Tibial nerve (tissue), 4 donors: ENCODE measurements at regions not wholly inside any gene's neighbourhood (a gene's known extent, or its start where the extent isn't known, plus 50 kb on each side); places are given as distances from the start of the nearest gene placed in this dataset.

Source experiments
- DNase-seq, 2 donors: peaks; one replicate each; pipeline ENCODE4 v3.0.0-alpha.2; 2019; ENCODE audit warnings: low spot score in 2 of 2
- H3K27ac ChIP-seq, 4 donors: fragments of 200-600 bp; sonication (generic) in 3 of 4; one replicate each; pipeline ENCODE4 v1.5.1; 2017 to 2019; ENCODE audit warnings: mild to moderate bottlenecking in 1 of 4
- H3K27me3 ChIP-seq, 2 donors: fragments of 200-600 bp; sonication (generic) in 1 of 2; one replicate each; pipeline versions ENCODE4 v1.5.1 to v1.6.0; 2017 to 2019
- H3K36me3 ChIP-seq, 3 donors: fragments of 200-600 bp; sonication (generic); one replicate each; pipeline ENCODE4 v1.5.1; 2018 to 2019
- H3K4me1 ChIP-seq, 4 donors: fragments of 200-600 bp; sonication (generic) in 3 of 4; one replicate each; pipeline ENCODE4 v1.5.1; 2017 to 2019
- H3K4me3 ChIP-seq, 4 donors: fragments of 200-600 bp; sonication (generic) in 3 of 4; one replicate each; pipeline ENCODE4 v1.5.1; 2017 to 2019; ENCODE audit warnings: mild to moderate bottlenecking in 1 of 4, moderate library complexity in 1 of 4
- H3K9me3 ChIP-seq, 4 donors: fragments of 200-600 bp; sonication (generic) in 3 of 4; one replicate each; pipeline ENCODE4 v1.5.1; 2017 to 2019
- CTCF ChIP-seq, 5 experiments: fragments of 200-600 bp in 3 of 5; fragments of 450-650 bp in 2 of 5; sonication (generic) in 3 of 5; IDR thresholded peaks; one replicate each; pipeline ENCODE4 v1.5.1; 2016 to 2019; ENCODE audit warnings: antibody characterized with exemption in 5 of 5, mild to moderate bottlenecking in 3 of 5, moderate library complexity in 2 of 5
- EP300 ChIP-seq, 2 donors: sonication (generic); formaldehyde crosslinking; IDR thresholded peaks; one replicate each; pipeline ENCODE4 v1.6.1; 2017; ENCODE audit warnings: antibody characterized with exemption in 2 of 2, mild to moderate bottlenecking in 1 of 2
- POLR2A ChIP-seq, 2 donors: fragments of 450-650 bp; IDR thresholded peaks; one replicate each; pipeline ENCODE4 v1.6.1; 2017; ENCODE audit warnings: antibody characterized with exemption in 2 of 2, mild to moderate bottlenecking in 2 of 2, moderate library complexity in 2 of 2
- WGBS, 2 donors: methylation state at CpG; one replicate each; pipeline ENCODE4 v1.1.5; 2018; 5-methylcytosine and 5-hydroxymethylcytosine counted together

DNA sequence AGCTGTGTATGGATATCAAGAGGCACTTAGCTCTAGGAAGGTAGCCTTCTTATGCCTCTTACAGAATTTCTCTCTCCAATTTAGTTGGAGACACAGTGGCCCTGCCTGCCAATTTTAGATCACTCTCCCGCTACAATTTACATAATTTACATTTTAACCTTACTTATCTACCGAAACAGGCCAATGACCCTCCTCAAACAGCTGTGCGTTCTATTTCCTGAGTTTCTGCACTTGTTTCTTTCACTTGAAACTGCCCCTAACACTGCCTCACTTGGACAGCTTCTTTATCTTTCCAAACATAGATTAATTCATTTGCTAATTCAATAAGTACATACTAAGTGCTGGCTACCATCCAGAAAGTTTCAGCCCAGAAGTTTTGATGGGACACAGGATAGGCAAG, 52.9 kb upstream of the HDDC2 start:
- 80 to 84% methylated on average over 3 of the region's 3 CpGs for WGBS, 2 donors
- no peaks in the 10 kb centered on the region for H3K9me3 ChIP-seq
- H3K4me1 ChIP-seq = peaks cover 0 to 15% (median 4%) of the 10 kb centered on the region in 4 donors
- TF ChIP-seq POLR2A (IDR thresholded peaks at IDR 0.05) = no peak
- no peak for TF ChIP-seq CTCF (IDR thresholded peaks at IDR 0.05)
- TF ChIP-seq EP300 (IDR thresholded peaks at IDR 0.05) = no peak
- no peaks in the 10 kb centered on the region for H3K36me3 ChIP-seq
- H3K27me3 ChIP-seq = no peaks in the 10 kb centered on the region
- H3K27ac ChIP-seq = no peak overlapping the region
- H3K4me3 ChIP-seq = no peak overlapping the region
- no peak for DNase-seq

DNA sequence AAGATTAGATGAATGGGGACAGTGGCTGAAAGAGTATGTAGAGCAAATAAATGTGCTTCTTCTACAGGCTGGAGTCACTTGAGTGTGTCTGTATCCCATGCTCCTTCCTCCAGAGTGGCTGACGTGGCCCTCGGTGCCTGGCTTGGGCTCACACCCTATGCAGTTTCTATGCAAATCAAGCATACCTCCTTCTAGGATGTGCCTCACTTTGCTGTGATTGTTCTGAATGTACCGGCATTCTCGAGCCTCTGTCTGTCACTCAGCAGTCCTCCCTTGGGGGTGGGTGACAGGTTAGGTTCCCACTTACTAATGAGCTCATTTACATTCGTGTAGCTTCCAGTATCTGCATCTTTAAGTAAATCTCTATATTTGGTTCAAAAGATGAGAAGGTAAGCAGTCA, 55.1 kb upstream of the HDDC2 start:
- H3K9me3 ChIP-seq = no peaks in the 10 kb centered on the region
- WGBS, 2 donors = 50 to 60% methylated on average over 5 of the region's 5 CpGs
- peaks cover 0 to 15% (median 4%) of the 10 kb centered on the region in 4 donors for H3K4me1 ChIP-seq
- no peak overlapping the region for H3K4me3 ChIP-seq
- no peak for DNase-seq
- no peaks in the 10 kb centered on the region for H3K36me3 ChIP-seq
- no peaks in the 10 kb centered on the region for H3K27me3 ChIP-seq
- peak overlapping the region in 1 of 4 donors; percentile 13 for H3K27ac ChIP-seq
- TF ChIP-seq POLR2A (IDR thresholded peaks at IDR 0.05) = no peak
- no peak for TF ChIP-seq EP300 (IDR thresholded peaks at IDR 0.05)
- TF ChIP-seq CTCF (IDR thresholded peaks at IDR 0.05) = no peak

GRCh38 chr6:125357515-125358256, 55.9 kb upstream of the HDDC2 start:
- no peaks in the 10 kb centered on the region for H3K9me3 ChIP-seq
- TF ChIP-seq EP300 (IDR thresholded peaks at IDR 0.05) (peak in 1 of 2 donors; percentile 47), CTCF (IDR thresholded peaks at IDR 0.05) (no peak)
- peak overlapping the region in 1 of 4 donors; percentile 3 for H3K27ac ChIP-seq
- DNase-seq = no peak
- 19 to 28% methylated on average over 8 of the region's 8 CpGs for WGBS, 2 donors
- no peak overlapping the region for H3K4me3 ChIP-seq
- H3K36me3 ChIP-seq = no peaks in the 10 kb centered on the region
- H3K27me3 ChIP-seq = no peaks in the 10 kb centered on the region
- H3K4me1 ChIP-seq = peaks cover 0 to 17% (median 4%) of the 10 kb centered on the region in 4 donors

DNA sequence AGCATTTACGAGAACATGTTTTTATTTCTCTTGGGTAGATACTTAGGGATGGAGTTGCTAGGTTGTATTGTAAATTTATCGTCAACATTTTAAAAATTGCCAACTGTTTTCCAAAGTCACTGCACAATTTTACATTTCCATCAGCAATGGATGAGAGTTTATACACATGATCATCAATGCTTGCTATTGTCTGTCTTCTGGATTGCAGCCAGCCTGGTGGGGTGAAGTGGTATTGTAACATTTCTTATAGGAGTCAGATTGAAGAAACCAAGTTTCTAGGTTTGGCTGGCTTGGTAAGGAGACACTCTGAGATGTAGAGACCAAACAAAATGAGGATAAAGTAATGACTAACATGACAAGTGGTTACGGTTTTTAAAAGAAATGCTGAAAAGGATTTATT, 57.1 kb upstream of the HDDC2 start:
- DNase-seq = no peak

More for the DNA sequence above, 57.1 kb upstream of the HDDC2 start:
- H3K4me1 ChIP-seq = peaks cover 0 to 29% (median 6%) of the 10 kb centered on the region in 4 donors
- H3K4me3 ChIP-seq = no peak overlapping the region
- H3K36me3 ChIP-seq = no peaks in the 10 kb centered on the region
- no peak for TF ChIP-seq EP300 (IDR thresholded peaks at IDR 0.05)
- no peak for TF ChIP-seq POLR2A (IDR thresholded peaks at IDR 0.05)
- TF ChIP-seq CTCF (IDR thresholded peaks at IDR 0.05) = no peak
- WGBS, 2 donors = 67 to 73% methylated on average over 3 of the region's 3 CpGs
- no peaks in the 10 kb centered on the region for H3K9me3 ChIP-seq
- no peak overlapping the region for H3K27ac ChIP-seq
- H3K27me3 ChIP-seq = no peaks in the 10 kb centered on the region
